WERI-Rb-1 (cell line): ENCODE measurements at regions not wholly inside any gene's neighbourhood (a gene's known extent, or its start where the extent isn't known, plus 50 kb on each side); places are given as distances from the start of the nearest gene placed in this dataset.

Source experiments
- DNase-seq: peaks from one replicate; pipeline ENCODE4 v3.0.0-alpha.2; 2020
- H3K27ac ChIP-seq: fragments of 250-450 bp; sonication (Bioruptor Pico); 2 replicates; pipeline ENCODE4 v1.5.1; 2020; ENCODE audit warnings: mild to moderate bottlenecking, moderate library complexity
- H3K27me3 ChIP-seq: fragments of 250-450 bp; sonication (Bioruptor Pico); 2 replicates; pipeline ENCODE4 v1.5.1; 2021; ENCODE audit warnings: mild to moderate bottlenecking, low read depth, moderate library complexity; ENCODE audit not compliant: insufficient read depth, severe bottlenecking
- H3K36me3 ChIP-seq: fragments of 250-450 bp; sonication (Bioruptor Pico); 2 replicates; pipeline ENCODE4 v1.5.1; 2020; ENCODE audit warnings: mild to moderate bottlenecking, moderate library complexity
- H3K4me3 ChIP-seq: 2 replicates; pipeline ENCODE4 v1.5.1; 2011; ENCODE audit warnings: low read depth, mild to moderate bottlenecking, control low read depth, low read length
- H3K9me3 ChIP-seq: fragments of 250-450 bp; sonication (Bioruptor Pico); 2 replicates; pipeline ENCODE4 v1.5.1; 2021; ENCODE audit warnings: mild to moderate bottlenecking, moderate library complexity; ENCODE audit not compliant: severe bottlenecking
- TF ChIP-seq, protein P1 (sequence below): IDR thresholded peaks from 2 replicates; pipeline ENCODE4 v1.5.1; 2011; ENCODE audit warnings: low read depth, mild to moderate bottlenecking, control low read depth, inconsistent platforms, low read length

DNA sequence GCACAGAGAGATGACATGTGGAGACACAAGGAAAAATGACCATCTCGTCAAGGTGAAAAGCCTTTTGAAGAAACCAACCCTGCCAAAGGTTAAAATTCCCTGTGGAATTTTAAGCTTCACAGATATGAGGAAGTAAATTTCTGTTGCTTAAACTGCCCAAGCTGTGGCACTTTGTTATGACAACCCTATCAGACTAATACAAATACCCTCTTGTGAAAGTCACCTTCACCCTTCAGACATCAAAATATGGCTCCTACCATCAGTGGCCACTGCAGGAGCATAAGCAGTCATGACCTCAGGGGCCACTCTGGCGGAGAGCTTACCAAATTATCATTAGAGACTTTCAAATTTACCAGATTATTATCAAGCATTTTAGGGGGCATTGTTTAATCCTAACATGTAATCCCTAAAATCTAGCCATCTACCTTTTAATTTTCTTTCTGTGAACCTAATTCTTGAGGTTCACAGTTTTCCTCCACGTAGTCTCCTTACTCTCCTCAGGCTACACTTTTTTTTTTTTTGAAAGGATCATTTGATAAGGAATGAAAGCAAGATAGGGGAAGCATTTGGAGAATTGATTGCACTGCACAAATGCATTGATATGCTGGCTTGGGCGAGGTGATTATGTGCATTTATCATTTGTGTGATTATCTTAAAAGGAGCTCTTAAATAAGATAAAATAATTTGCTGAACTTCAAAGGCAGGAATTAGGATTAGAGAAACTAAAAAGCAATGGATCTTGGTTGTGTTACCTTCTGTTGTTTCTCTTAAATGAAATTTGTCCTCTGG is 90.3 kb downstream of the TMEM168 start:
- Histone ChIP-seq H3K9me3 (no peaks in the 10 kb centered on the region), H3K36me3 (no peaks in the 10 kb centered on the region), H3K4me3 (no peak overlapping the region), H3K27me3 (no peaks in the 10 kb centered on the region), H3K27ac (no peak overlapping the region)
- DNase-seq: no peak
- TF ChIP-seq, protein P1, sequence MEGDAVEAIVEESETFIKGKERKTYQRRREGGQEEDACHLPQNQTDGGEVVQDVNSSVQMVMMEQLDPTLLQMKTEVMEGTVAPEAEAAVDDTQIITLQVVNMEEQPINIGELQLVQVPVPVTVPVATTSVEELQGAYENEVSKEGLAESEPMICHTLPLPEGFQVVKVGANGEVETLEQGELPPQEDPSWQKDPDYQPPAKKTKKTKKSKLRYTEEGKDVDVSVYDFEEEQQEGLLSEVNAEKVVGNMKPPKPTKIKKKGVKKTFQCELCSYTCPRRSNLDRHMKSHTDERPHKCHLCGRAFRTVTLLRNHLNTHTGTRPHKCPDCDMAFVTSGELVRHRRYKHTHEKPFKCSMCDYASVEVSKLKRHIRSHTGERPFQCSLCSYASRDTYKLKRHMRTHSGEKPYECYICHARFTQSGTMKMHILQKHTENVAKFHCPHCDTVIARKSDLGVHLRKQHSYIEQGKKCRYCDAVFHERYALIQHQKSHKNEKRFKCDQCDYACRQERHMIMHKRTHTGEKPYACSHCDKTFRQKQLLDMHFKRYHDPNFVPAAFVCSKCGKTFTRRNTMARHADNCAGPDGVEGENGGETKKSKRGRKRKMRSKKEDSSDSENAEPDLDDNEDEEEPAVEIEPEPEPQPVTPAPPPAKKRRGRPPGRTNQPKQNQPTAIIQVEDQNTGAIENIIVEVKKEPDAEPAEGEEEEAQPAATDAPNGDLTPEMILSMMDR: no peak

DNA sequence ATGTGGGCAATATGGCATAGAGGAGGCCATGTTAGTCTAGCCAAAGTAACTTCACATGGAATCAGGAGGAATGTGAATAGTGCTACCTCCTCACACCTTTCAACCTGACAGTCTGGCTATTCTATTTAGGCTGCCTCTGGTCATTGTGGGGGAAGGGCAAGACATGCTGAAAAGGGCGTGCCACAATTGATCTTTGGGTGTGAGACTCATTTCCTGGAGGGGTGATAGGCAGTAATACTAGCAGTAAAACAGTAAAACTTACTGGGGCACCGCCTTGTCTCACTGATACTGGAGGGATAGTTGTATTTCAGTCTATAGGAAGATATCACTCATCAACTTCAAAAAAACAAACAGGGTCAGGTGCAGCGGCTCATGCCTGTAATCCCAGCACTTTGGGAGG is 88.7 kb downstream of the TMEM168 start:
- TF ChIP-seq, protein P1: no peak
- Histone ChIP-seq H3K36me3 (no peaks in the 10 kb centered on the region), H3K27me3 (no peaks in the 10 kb centered on the region), H3K4me3 (no peak overlapping the region), H3K9me3 (no peaks in the 10 kb centered on the region), H3K27ac (no peak overlapping the region)
- no peak for DNase-seq

DNA sequence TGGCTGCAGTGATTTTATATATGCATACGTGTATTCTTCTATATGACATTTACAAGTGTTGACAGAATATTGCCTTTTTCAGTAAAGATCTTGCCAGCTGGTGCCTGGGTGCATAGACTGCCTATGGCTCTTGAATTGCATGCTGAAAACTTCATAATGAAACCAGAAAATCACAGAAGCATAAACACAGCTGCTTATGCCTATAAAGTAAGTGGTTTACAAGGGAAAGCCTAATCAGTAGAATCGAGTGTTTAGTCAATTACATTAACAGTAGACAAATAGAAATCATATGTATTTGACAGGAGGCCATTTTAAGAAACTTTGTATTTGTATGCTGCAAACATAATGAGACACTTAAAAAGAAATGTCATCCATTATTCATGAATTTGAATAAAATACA is 82.5 kb downstream of the TMEM168 start:
- no peak for DNase-seq
- TF ChIP-seq, protein P1: no peak
- Histone ChIP-seq H3K27ac (no peak overlapping the region), H3K9me3 (no peaks in the 10 kb centered on the region), H3K27me3 (no peaks in the 10 kb centered on the region), H3K36me3 (no peaks in the 10 kb centered on the region), H3K4me3 (no peak overlapping the region)

DNA sequence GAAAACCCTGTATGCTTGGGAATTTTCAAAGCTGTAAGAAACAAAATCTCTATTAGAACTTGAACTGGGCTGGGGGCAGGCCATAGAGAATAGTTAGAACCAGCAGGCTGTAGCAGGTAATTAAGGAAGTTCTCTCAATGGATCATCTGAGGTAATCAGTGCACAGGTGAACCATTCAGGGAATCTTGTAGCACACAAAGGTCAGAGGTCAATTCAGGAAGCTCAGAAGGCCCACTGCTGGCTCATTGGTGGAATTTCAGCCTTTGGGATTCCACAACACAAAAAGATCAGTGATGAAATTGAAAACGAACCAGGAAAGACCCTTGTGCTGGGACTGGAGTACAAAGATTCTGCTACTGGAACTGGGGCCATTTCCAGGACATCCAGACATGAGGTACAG is 82.0 kb downstream of the TMEM168 start:
- H3K4me3 ChIP-seq: no peak overlapping the region
- H3K36me3 ChIP-seq: no peaks in the 10 kb centered on the region
- DNase-seq: no peak
- H3K27ac ChIP-seq: no peak overlapping the region
- no peaks in the 10 kb centered on the region for H3K9me3 ChIP-seq
- TF ChIP-seq, protein P1: 0 out of 2 replicates have a peak, but pooled peaks have one; percentile 5
- no peaks in the 10 kb centered on the region for H3K27me3 ChIP-seq
